ENCODE measurements at regions not wholly inside any gene's neighbourhood (a gene's known extent, or its start where the extent isn't known, plus 50 kb on each side); places are given as distances from the start of the nearest gene placed in this dataset.
A peak's percentile ranks its signal among the peaks of the same experiment; 100 is the strongest.
"Not testable (repeated sequence)": the region's sequence is repeated elsewhere in the genome, so short reads cannot be mapped to it uniquely, and the experiment has no call there.

GRCh38 chr3:104437131-104437750, 929.5 kb upstream of the ALCAM start:
- no peak for DNase-seq

DNA sequence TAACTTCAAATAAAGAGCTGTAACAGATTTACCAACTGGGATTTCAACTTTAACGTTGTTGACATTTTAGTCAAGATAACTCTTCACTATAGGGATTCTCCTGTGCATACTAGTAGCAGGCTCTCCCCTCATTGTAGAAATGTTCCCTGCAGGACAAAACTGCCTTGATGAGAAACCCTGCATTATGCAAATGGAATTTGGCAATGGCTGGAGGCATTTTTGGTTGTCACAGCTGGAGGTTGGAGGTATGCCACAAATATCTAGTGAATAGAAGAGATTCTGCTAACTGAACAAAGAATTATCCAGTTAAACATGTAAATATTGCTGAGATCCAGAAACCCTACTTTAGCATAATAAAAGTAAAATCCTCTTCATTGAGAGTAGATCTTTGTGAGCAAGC, 928.8 kb upstream of the ALCAM start:
- peak; percentile 14 to 20 for DNase-seq

DNA sequence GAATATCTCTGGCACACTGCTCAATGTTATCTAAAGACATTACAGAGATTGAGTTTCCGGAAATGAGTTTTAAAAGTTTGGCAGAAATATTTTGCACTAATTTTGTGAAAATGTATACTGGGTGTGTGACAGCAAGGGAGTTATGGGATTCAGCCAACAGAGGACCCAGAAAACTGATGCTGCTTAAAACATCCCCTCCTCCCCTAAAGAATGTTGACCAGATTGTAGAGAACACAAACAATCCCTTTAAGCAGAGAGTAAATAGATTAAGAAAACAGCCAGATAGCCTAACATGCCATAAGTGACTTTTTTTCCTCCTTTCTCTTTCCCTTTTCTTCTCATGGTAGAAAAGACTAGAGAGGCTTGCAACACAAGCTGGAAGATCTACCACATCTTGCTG, 928.0 kb upstream of the ALCAM start:
- no peak for DNase-seq

- DNase-seq, result not testable (repeated sequence)
Measured at GRCh38 chr3:104445252-104445919, 921.3 kb upstream of the ALCAM start.

DNA sequence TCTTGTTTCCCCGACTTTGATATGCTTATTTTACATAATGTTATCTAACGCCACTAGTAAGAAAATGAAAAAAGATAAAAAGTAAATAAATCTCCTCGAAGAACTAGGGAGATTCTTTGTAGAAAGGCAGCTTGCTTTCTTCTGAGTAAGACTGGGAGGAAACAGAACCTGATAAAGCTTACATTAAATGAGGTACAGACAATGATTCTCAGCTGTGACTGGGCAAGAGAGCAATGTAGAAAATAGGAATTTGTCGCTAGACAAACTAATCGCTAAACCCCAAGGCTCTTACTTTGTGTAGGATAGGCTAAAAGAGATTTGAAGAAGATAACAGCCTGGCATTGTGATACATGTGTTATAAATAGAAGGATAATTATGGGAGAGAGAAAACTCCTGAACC, 919.0 kb upstream of the ALCAM start:
- no peak for DNase-seq

DNA sequence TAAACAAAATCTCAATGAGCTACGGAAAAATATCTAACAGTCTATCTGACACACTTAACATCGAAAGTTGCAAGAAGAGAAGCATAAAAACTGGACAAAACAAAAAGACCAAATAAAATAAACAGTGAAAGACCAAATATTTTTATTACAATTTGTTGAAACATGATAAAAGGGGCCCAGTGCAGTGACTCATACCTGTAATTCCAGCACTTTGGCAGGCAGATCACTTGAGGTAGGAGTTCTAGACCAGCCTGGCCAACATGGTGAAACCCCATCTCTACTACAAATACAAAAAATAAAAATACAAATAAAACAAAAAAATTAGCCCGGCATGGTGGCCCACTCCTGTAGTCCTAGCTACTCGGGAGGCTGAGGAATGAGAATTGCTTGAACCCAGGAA, 914.0 kb upstream of the ALCAM start:
- DNase-seq, result no peak

DNA sequence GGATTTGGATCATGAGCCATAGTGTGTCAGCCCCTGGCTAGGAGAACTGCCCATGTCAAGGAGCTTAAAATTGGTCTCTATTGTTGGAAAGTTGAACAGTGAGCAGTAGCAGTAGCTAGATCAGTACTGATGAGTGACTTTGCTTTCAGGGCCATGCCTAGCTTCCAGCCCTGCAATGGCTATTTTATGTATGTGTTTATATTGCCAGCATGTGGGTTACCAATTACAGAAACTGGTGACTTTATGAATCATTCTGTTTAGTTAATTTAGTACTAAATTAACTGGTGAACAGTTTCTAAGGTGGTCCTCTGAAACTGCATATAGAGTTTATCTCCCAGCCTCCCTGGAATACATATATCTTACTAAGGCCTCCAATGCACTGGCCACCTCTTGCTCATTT, 908.1 kb upstream of the ALCAM start:
- DNase-seq, result no peak

- DNase-seq, result no peak
Measured at GRCh38 chr3:104460477-104461406, 906.0 kb upstream of the ALCAM start.

GRCh38 chr3:104461431-104461830, 905.3 kb upstream of the ALCAM start:
- no peak for DNase-seq

- no peak for DNase-seq
Measured at GRCh38 chr3:104472221-104472620, 894.5 kb upstream of the ALCAM start.

GRCh38 chr3:104474011-104474410, 892.7 kb upstream of the ALCAM start:
- no peak for DNase-seq

- no peak for DNase-seq
Measured at GRCh38 chr3:104503022-104503421, 863.7 kb upstream of the ALCAM start.

DNA sequence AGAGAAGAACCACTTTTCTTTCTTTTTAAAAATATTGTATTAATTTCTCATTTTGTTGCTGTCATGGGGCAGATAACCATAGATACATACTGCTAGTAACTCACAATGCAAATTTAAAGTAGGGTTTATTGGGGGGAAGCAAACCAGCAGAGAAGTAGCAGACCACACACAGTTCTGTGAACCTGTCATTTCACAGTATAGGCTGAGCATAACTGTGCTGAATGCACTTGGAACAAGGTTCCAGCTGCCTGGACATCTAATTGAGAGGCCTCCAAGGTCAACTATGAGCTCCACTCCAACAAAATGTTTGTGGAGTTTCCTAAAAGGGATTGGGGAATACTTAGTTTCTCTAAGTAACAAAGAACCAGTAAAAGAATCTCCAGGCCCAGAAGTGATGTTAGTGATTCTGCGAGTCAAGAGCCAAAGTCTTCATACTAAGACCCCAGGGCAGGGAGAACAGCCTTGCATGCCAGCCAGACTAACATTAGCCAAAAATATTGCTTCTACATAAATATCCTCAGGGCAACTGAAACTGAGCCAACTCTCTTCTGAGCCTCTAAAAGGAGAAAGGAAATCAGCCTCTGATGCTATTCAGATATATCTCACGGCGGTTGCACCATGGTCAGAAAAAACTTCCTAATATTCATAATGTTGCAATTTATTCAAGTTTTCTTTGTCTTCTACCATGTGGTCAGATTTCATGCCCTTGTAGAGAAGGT, 856.4 kb upstream of the ALCAM start:
- DNase-seq, result no peak

DNA sequence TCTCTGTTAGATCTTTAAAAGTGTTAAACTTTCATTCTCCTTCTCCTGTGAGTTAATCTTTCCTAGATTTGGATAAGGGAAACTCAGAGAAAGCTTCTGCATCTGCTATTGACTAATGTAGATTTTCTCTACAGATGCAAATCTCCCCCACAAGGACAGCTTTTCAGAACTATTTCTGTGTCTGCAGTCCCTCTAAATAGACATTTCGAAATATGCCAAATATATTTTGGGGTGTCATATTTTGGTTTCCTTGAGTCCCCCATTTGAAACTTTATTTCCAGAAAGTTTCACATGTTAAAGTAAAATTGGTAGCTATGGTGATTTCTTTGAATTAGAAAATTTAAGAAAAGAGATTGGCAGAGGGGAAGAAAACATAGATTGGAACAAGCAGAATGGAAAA, 852.3 kb upstream of the ALCAM start:
- no peak for DNase-seq

- no peak for DNase-seq
Measured at GRCh38 chr3:104514776-104515175, 851.9 kb upstream of the ALCAM start.

- no peak for DNase-seq
Measured at GRCh38 chr3:104519068-104519467, 847.6 kb upstream of the ALCAM start.

GRCh38 chr3:104519468-104520227, 847.1 kb upstream of the ALCAM start:
- no peak for DNase-seq

DNA sequence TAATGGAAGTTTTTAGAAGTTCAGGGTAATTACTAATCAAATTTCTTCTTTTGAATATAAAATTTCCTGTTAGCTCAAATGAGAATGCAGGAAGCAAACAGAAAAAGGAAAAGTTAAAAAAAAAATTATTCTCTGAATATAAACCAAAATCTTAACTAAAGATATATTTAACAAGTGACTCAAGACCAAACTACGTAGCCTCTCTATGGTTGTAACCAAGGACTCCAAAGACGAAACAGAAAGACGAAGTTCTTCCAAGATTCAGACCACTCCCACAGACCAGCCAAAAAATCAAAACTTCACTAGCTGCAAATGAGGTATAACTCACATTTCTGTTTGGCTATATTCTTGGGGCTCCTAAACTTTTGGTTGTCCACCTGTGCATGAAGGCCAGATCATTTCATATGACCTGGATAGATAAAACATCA, 846.5 kb upstream of the ALCAM start:
- DNase-seq, result no peak

- no peak for DNase-seq
Measured at GRCh38 chr3:104521606-104522336, 844.9 kb upstream of the ALCAM start.

DNA sequence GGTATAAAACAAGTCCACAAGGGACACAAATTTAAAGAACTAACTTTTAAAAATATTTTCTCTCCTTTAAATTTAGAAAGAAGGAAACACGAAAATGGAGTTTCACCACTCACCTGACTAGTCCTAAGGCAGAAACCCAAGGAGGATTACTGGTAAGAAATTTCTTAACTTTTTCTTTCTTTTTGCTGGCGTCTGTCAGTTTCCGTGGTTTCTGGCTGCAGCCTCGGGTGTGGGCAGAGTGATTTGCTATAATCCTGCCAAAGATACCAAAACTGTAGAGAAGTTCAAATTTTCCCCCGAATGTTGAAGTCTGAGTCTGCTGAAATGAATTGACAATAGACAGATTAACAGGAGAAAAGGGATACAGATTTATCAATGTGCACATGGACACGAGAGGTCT, 843.6 kb upstream of the ALCAM start:
- no peak for DNase-seq

GRCh38 chr3:104526901-104527401, 839.8 kb upstream of the ALCAM start:
- no peak for DNase-seq

Data from NCI-H526 (cell line).